Esophagus squamous epithelium (tissue), 4 donors: ENCODE measurements at regions not wholly inside any gene's neighbourhood (a gene's known extent, or its start where the extent isn't known, plus 50 kb on each side); places are given as distances from the start of the nearest gene placed in this dataset.
"Not testable (repeated sequence)": the region's sequence is repeated elsewhere in the genome, so short reads cannot be mapped to it uniquely, and the experiment has no call there.

Experiments used
- POLR2A ChIP-seq, 4 donors: fragments of 450-650 bp; IDR thresholded peaks; one replicate each; pipeline ENCODE4 v1.6.1; 2017; ENCODE audit warnings: antibody characterized with exemption in 4 of 4, mild to moderate bottlenecking in 4 of 4, moderate library complexity in 3 of 4
- TF ChIP-seq, protein P1 (sequence below), 6 experiments: fragments of 450-650 bp in 4 of 6; fragments of 200-600 bp in 2 of 6; sonication (generic) in 2 of 6; IDR thresholded peaks; one replicate each; pipeline ENCODE4 v1.5.1; 2016 to 2019; ENCODE audit warnings: antibody characterized with exemption in 6 of 6, mild to moderate bottlenecking in 4 of 6, moderate library complexity in 4 of 6

DNA sequence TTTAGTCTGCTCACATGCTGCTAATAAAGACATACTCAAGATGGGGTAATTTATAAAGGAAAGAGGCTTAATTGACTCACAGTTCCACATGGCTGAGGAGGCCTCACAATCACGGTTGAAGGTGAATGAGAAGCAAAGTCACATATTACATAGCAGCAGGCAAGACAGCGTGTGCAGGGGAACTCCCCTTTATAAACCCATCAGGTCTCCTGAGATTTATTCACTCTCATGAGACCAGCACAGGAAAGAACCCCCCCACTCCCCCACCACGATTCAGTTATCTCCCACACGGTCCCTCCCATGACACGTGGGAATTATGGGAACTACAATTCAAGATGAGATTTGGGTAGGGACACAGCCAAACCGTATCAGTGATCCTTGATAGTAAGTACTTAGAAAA is 891.7 kb upstream of the CDH10 start:
- TF ChIP-seq, protein P1, sequence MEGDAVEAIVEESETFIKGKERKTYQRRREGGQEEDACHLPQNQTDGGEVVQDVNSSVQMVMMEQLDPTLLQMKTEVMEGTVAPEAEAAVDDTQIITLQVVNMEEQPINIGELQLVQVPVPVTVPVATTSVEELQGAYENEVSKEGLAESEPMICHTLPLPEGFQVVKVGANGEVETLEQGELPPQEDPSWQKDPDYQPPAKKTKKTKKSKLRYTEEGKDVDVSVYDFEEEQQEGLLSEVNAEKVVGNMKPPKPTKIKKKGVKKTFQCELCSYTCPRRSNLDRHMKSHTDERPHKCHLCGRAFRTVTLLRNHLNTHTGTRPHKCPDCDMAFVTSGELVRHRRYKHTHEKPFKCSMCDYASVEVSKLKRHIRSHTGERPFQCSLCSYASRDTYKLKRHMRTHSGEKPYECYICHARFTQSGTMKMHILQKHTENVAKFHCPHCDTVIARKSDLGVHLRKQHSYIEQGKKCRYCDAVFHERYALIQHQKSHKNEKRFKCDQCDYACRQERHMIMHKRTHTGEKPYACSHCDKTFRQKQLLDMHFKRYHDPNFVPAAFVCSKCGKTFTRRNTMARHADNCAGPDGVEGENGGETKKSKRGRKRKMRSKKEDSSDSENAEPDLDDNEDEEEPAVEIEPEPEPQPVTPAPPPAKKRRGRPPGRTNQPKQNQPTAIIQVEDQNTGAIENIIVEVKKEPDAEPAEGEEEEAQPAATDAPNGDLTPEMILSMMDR (IDR thresholded peaks at IDR 0.05), result not testable (repeated sequence)
- TF ChIP-seq POLR2A (IDR thresholded peaks at IDR 0.05), result not testable (repeated sequence)
